ENCODE measurements at regions not wholly inside any gene's neighbourhood (a gene's known extent, or its start where the extent isn't known, plus 50 kb on each side); places are given as distances from the start of the nearest gene placed in this dataset.

- Histone ChIP-seq H3K27me3 (ENCODE audit: control insufficient read depth, insufficient read depth, low read length) (peaks cover 29% of the 10 kb centered on the region), H3K4me3 (ENCODE audit: low read depth, low read length) (no peak overlapping the region), H3K27ac (ENCODE audit: insufficient read depth, low read length, poor library complexity, severe bottlenecking) (no peak overlapping the region), H3K4me1 (ENCODE audit: control insufficient read depth, insufficient read depth, low read length, poor library complexity, severe bottlenecking) (no peaks in the 10 kb centered on the region), H3K9me3 (ENCODE audit: control insufficient read depth in 2 of 2, low read length in 2 of 2) (no peaks in the 10 kb centered on the region), H3K36me3 (ENCODE audit: control insufficient read depth, insufficient read depth, low read length) (no peaks in the 10 kb centered on the region)
- no peak for DNase-seq
- Mint-ChIP-seq H3K27me3 (peaks cover 45% of the 10 kb centered on the region), H3K27ac (no peak overlapping the region), H3K9me3 (peaks cover 0 to 6% (median 3%) of the 10 kb centered on the region in 7 donors), H3K4me1 (no peaks in the 10 kb centered on the region), H3K4me3 (no peak overlapping the region), H3K36me3 (no peaks in the 10 kb centered on the region)
- no peak for ATAC-seq (ENCODE audit: low read depth in 2 of 2)
These were observed 134.9 kb upstream of the ADRA1D start for GRCh38 chr20:4383961-4384360.

GRCh38 chr20:4375881-4376280, 126.8 kb upstream of the ADRA1D start:
- H3K27ac Mint-ChIP-seq, result no peak overlapping the region
- H3K9me3 ChIP-seq (ENCODE audit: control insufficient read depth in 2 of 2, low read length in 2 of 2), result no peaks in the 10 kb centered on the region
- no peak for ATAC-seq (ENCODE audit: low read depth in 2 of 2)
- no peaks in the 10 kb centered on the region for H3K36me3 ChIP-seq (ENCODE audit: control insufficient read depth, insufficient read depth, low read length)
- H3K9me3 Mint-ChIP-seq, result peaks cover 0 to 5% (median 0%) of the 10 kb centered on the region in 7 donors
- no peak overlapping the region for H3K27ac ChIP-seq (ENCODE audit: insufficient read depth, low read length, poor library complexity, severe bottlenecking)
- no peaks in the 10 kb centered on the region for H3K4me1 ChIP-seq (ENCODE audit: control insufficient read depth, insufficient read depth, low read length, poor library complexity, severe bottlenecking)
- H3K36me3 Mint-ChIP-seq, result no peaks in the 10 kb centered on the region
- no peak overlapping the region for H3K4me3 Mint-ChIP-seq
- H3K4me1 Mint-ChIP-seq, result peaks cover 0 to 2% (median 0%) of the 10 kb centered on the region in 4 donors
- H3K4me3 ChIP-seq (ENCODE audit: low read depth, low read length), result no peak overlapping the region
- peaks cover 15% of the 10 kb centered on the region for H3K27me3 ChIP-seq (ENCODE audit: control insufficient read depth, insufficient read depth, low read length)
- H3K27me3 Mint-ChIP-seq, result peaks cover 35% of the 10 kb centered on the region
- no peak for DNase-seq

- no peak overlapping the region for H3K27ac ChIP-seq (ENCODE audit: insufficient read depth, low read length, poor library complexity, severe bottlenecking)
- H3K4me1 ChIP-seq (ENCODE audit: control insufficient read depth, insufficient read depth, low read length, poor library complexity, severe bottlenecking), result peaks cover 10% of the 10 kb centered on the region
- peaks cover 3% of the 10 kb centered on the region for H3K27me3 ChIP-seq (ENCODE audit: control insufficient read depth, insufficient read depth, low read length)
- Mint-ChIP-seq H3K27me3 (peaks cover 21% of the 10 kb centered on the region), H3K4me1 (peaks cover 9 to 21% (median 16%) of the 10 kb centered on the region in 4 donors), H3K4me3 (no peak overlapping the region), H3K27ac (no peak overlapping the region), H3K9me3 (peaks cover 0 to 6% (median 0%) of the 10 kb centered on the region in 7 donors), H3K36me3 (no peaks in the 10 kb centered on the region)
- DNase-seq (no peak), ATAC-seq (ENCODE audit: low read depth in 2 of 2) (no peak)
- H3K9me3 ChIP-seq (ENCODE audit: control insufficient read depth in 2 of 2, low read length in 2 of 2), result no peaks in the 10 kb centered on the region
- H3K4me3 ChIP-seq (ENCODE audit: low read depth, low read length), result no peak overlapping the region
- H3K36me3 ChIP-seq (ENCODE audit: control insufficient read depth, insufficient read depth, low read length), result no peaks in the 10 kb centered on the region
These were observed 124.4 kb upstream of the ADRA1D start for GRCh38 chr20:4373454-4373853.

GRCh38 chr20:4371623-4372251, 122.7 kb upstream of the ADRA1D start:
- H3K4me3 Mint-ChIP-seq, result no peak overlapping the region
- no peak for ATAC-seq (ENCODE audit: low read depth in 2 of 2)

GRCh38 chr20:4370851-4371250, 121.8 kb upstream of the ADRA1D start:
- peaks cover 0 to 6% (median 0%) of the 10 kb centered on the region in 7 donors for H3K9me3 Mint-ChIP-seq
- no peaks in the 10 kb centered on the region for H3K36me3 Mint-ChIP-seq
- peaks cover 9% of the 10 kb centered on the region for H3K27me3 Mint-ChIP-seq
- Histone ChIP-seq H3K36me3 (ENCODE audit: control insufficient read depth, insufficient read depth, low read length) (no peaks in the 10 kb centered on the region), H3K27ac (ENCODE audit: insufficient read depth, low read length, poor library complexity, severe bottlenecking) (no peak overlapping the region), H3K9me3 (ENCODE audit: control insufficient read depth in 2 of 2, low read length in 2 of 2) (no peaks in the 10 kb centered on the region), H3K4me1 (ENCODE audit: control insufficient read depth, insufficient read depth, low read length, poor library complexity, severe bottlenecking) (peaks cover 10% of the 10 kb centered on the region), H3K4me3 (ENCODE audit: low read depth, low read length) (no peak overlapping the region), H3K27me3 (ENCODE audit: control insufficient read depth, insufficient read depth, low read length) (peaks cover 3% of the 10 kb centered on the region)
- DNase-seq, result no peak
- no peak for ATAC-seq (ENCODE audit: low read depth in 2 of 2)
- H3K27ac Mint-ChIP-seq, result peak overlapping the region in 2 of 3 donors; percentile 15 to 86
- H3K4me1 Mint-ChIP-seq, result peaks cover 9 to 21% (median 16%) of the 10 kb centered on the region in 4 donors
- H3K4me3 Mint-ChIP-seq, result no peak overlapping the region

More at GRCh38 chr20:4371623-4372251, 122.7 kb upstream of the ADRA1D start:
- peaks cover 10% of the 10 kb centered on the region for H3K4me1 ChIP-seq (ENCODE audit: control insufficient read depth, insufficient read depth, low read length, poor library complexity, severe bottlenecking)
- Mint-ChIP-seq H3K36me3 (no peaks in the 10 kb centered on the region), H3K4me1 (peaks cover 9 to 21% (median 16%) of the 10 kb centered on the region in 4 donors), H3K9me3 (peaks cover 0 to 6% (median 0%) of the 10 kb centered on the region in 7 donors), H3K27me3 (peaks cover 17% of the 10 kb centered on the region), H3K27ac (no peak overlapping the region)
- no peaks in the 10 kb centered on the region for H3K9me3 ChIP-seq (ENCODE audit: control insufficient read depth in 2 of 2, low read length in 2 of 2)
- H3K4me3 ChIP-seq (ENCODE audit: low read depth, low read length), result no peak overlapping the region
- H3K36me3 ChIP-seq (ENCODE audit: control insufficient read depth, insufficient read depth, low read length), result no peaks in the 10 kb centered on the region
- peaks cover 3% of the 10 kb centered on the region for H3K27me3 ChIP-seq (ENCODE audit: control insufficient read depth, insufficient read depth, low read length)
- no peak overlapping the region for H3K27ac ChIP-seq (ENCODE audit: insufficient read depth, low read length, poor library complexity, severe bottlenecking)
- DNase-seq, result no peak

GRCh38 chr20:4369798-4370124, 120.7 kb upstream of the ADRA1D start:
- H3K36me3 ChIP-seq (ENCODE audit: control insufficient read depth, insufficient read depth, low read length), result no peaks in the 10 kb centered on the region
- peaks cover 9 to 21% (median 15%) of the 10 kb centered on the region in 4 donors for H3K4me1 Mint-ChIP-seq
- no peaks in the 10 kb centered on the region for H3K36me3 Mint-ChIP-seq
- H3K4me1 ChIP-seq (ENCODE audit: control insufficient read depth, insufficient read depth, low read length, poor library complexity, severe bottlenecking), result peaks cover 10% of the 10 kb centered on the region
- peak overlapping the region in 2 of 3 donors; percentile 50 to 51 for H3K27ac Mint-ChIP-seq
- ATAC-seq (ENCODE audit: low read depth in 2 of 2) (peak; percentile 68 to 83), DNase-seq (peak in 1 of 3 donors; percentile 88)
- H3K27me3 ChIP-seq (ENCODE audit: control insufficient read depth, insufficient read depth, low read length), result peaks cover 3% of the 10 kb centered on the region
- peak overlapping the region; percentile 48 for H3K4me3 ChIP-seq (ENCODE audit: low read depth, low read length)
- peaks cover 0 to 6% (median 0%) of the 10 kb centered on the region in 7 donors for H3K9me3 Mint-ChIP-seq
- no peak overlapping the region for H3K27ac ChIP-seq (ENCODE audit: insufficient read depth, low read length, poor library complexity, severe bottlenecking)
- H3K9me3 ChIP-seq (ENCODE audit: control insufficient read depth in 2 of 2, low read length in 2 of 2), result no peaks in the 10 kb centered on the region
- peak overlapping the region in 3 of 4 donors; percentile 12 to 60 (median 17) for H3K4me3 Mint-ChIP-seq
- peaks cover 5% of the 10 kb centered on the region for H3K27me3 Mint-ChIP-seq

GRCh38 chr20:4369119-4369797, 120.2 kb upstream of the ADRA1D start:
- H3K9me3 ChIP-seq (ENCODE audit: control insufficient read depth in 2 of 2, low read length in 2 of 2), result no peaks in the 10 kb centered on the region
- ATAC-seq (ENCODE audit: low read depth in 2 of 2) (peak; percentile 16 to 17), DNase-seq (no peak)
- H3K9me3 Mint-ChIP-seq, result peaks cover 0 to 5% (median 0%) of the 10 kb centered on the region in 7 donors
- no peaks in the 10 kb centered on the region for H3K36me3 Mint-ChIP-seq
- H3K36me3 ChIP-seq (ENCODE audit: control insufficient read depth, insufficient read depth, low read length), result no peaks in the 10 kb centered on the region
- peaks cover 10% of the 10 kb centered on the region for H3K4me1 ChIP-seq (ENCODE audit: control insufficient read depth, insufficient read depth, low read length, poor library complexity, severe bottlenecking)
- H3K27ac ChIP-seq (ENCODE audit: insufficient read depth, low read length, poor library complexity, severe bottlenecking), result no peak overlapping the region
- peaks cover under 1% of the 10 kb centered on the region for H3K27me3 ChIP-seq (ENCODE audit: control insufficient read depth, insufficient read depth, low read length)
- H3K4me3 ChIP-seq (ENCODE audit: low read depth, low read length), result peak overlapping the region; percentile 48
- H3K27ac Mint-ChIP-seq, result peak overlapping the region in 2 of 3 donors; percentile 50 to 51
- peaks cover 3% of the 10 kb centered on the region for H3K27me3 Mint-ChIP-seq
- H3K4me1 Mint-ChIP-seq, result peaks cover 9 to 21% (median 15%) of the 10 kb centered on the region in 4 donors
- H3K4me3 Mint-ChIP-seq, result peak overlapping the region in 3 of 4 donors; percentile 12 to 60 (median 17)
